GM06990 (cell line): ENCODE measurements at regions not wholly inside any gene's neighbourhood (a gene's known extent, or its start where the extent isn't known, plus 50 kb on each side); places are given as distances from the start of the nearest gene placed in this dataset.

Source experiments
- DNase-seq: peaks from one replicate; pipeline ENCODE4 v3.0.0-alpha.2; 2011; ENCODE audit not compliant: insufficient read length; ENCODE audit errors: extremely low read depth
- H3K27me3 ChIP-seq: replicated peaks from 2 replicates; pipeline ENCODE4 v1.6.0; 2011; ENCODE audit warnings: low read length; ENCODE audit not compliant: control insufficient read depth, insufficient read depth
- H3K36me3 ChIP-seq: 2 replicates; pipeline ENCODE4 v1.5.1; 2011; ENCODE audit warnings: low read length; ENCODE audit not compliant: control insufficient read depth, insufficient read depth
- H3K4me3 ChIP-seq: replicated peaks from 2 replicates; pipeline ENCODE4 v1.5.1; 2011; ENCODE audit warnings: low read depth, mild to moderate bottlenecking, control low read depth, low read length
- TF ChIP-seq, protein P1 (sequence below): IDR thresholded peaks from 2 replicates; pipeline ENCODE4 v1.5.1; 2011; ENCODE audit warnings: low read length, control low read depth, mild to moderate bottlenecking, inconsistent platforms; ENCODE audit not compliant: insufficient read depth, poor library complexity, severe bottlenecking

DNA sequence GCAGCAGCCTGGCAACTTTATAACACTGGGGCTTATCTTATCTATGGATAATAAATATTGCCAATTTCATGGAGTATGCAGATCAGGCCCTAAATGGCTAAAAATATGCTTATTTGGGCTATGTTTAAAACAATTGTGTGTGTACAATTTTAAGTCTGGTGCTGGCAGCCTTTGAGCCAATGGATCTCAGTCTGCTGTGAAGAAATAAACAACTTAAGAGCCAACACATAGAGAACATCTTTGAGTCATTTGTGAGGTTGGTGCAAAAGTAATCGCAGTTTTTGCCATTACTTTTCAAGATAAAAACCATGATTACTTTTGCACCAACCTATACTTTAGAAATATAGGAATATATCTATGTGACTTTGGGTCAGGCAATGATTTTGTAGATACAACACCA, 129.1 kb upstream of the CARMIL1 start:
- Histone ChIP-seq H3K27me3 (no peaks in the 10 kb centered on the region), H3K36me3 (no peaks in the 10 kb centered on the region), H3K4me3 (no peak overlapping the region)
- TF ChIP-seq, protein P1, sequence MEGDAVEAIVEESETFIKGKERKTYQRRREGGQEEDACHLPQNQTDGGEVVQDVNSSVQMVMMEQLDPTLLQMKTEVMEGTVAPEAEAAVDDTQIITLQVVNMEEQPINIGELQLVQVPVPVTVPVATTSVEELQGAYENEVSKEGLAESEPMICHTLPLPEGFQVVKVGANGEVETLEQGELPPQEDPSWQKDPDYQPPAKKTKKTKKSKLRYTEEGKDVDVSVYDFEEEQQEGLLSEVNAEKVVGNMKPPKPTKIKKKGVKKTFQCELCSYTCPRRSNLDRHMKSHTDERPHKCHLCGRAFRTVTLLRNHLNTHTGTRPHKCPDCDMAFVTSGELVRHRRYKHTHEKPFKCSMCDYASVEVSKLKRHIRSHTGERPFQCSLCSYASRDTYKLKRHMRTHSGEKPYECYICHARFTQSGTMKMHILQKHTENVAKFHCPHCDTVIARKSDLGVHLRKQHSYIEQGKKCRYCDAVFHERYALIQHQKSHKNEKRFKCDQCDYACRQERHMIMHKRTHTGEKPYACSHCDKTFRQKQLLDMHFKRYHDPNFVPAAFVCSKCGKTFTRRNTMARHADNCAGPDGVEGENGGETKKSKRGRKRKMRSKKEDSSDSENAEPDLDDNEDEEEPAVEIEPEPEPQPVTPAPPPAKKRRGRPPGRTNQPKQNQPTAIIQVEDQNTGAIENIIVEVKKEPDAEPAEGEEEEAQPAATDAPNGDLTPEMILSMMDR: no peak
- no peak for DNase-seq

DNA sequence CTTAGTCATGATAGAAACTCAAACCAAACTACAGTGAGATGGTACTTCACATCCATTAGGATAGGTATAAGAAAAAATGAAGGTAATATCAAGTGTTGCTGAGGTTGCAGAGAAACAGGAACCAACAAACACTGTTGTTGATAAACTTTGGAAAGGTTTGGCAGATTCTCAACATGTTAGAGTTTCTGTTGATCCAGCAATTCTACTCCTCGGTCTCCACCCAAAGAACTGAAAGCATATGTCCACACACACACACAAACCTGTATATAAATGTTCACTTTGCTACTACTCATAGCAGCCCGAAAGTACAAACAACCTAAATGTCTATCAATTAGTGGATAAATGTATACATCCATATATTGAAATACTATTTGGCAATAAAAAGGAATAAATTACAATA, 128.3 kb upstream of the CARMIL1 start:
- Histone ChIP-seq H3K36me3 (no peaks in the 10 kb centered on the region), H3K4me3 (no peak overlapping the region), H3K27me3 (no peaks in the 10 kb centered on the region)
- TF ChIP-seq, protein P1: no peak
- DNase-seq: no peak

DNA sequence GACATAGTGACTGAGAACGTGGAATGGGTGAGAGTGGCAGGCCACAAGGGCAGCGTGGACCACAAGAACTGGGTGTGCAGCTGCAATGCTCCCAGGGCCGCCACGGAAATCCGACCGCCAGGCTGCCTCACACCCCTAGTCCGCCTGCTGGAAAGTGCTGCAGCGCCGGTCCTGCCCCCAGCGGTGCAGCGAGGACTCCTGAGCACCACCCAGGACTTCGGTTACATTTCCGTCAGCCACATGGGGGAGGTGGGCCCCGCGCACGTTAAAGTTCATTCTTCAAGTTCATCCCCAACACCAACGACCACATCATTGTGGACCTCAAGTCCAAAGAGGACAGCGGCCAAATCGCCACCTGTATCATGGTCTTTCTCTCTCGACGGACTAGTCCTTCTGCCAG, 126.1 kb upstream of the CARMIL1 start:
- H3K27me3 ChIP-seq: no peaks in the 10 kb centered on the region
- TF ChIP-seq, protein P1: no peak

DNA sequence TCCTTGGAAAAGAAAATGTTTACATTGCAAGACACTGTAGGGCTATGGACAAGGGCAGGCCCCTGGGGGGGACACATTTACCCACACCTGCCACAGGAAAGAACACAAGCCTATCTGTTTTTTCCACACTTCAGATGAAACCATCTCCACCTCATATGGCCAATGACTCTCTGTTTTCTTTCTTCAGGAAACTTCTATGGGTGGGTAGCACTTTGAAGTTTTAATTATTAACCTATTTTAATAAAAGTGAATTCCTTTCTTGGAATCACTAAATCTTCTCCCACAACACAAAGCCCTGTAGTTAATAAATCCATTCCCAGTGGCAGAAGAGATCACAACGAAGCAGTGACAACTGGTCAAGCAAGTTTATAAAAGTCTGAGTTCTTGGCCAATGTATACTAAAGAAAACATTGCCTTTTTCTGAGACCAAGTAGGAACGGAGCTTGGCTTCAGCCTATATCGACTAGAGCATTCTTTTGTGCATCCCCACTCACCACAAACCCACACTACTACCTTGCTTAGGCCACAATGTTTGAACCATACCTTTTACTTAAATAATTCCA, 125.1 kb upstream of the CARMIL1 start:
- Histone ChIP-seq H3K27me3 (no peaks in the 10 kb centered on the region), H3K36me3 (no peaks in the 10 kb centered on the region), H3K4me3 (no peak overlapping the region)
- TF ChIP-seq, protein P1: no peak
- no peak for DNase-seq

More for the DNA sequence above, 126.1 kb upstream of the CARMIL1 start:
- Histone ChIP-seq H3K4me3 (no peak overlapping the region), H3K36me3 (no peaks in the 10 kb centered on the region)
- DNase-seq: no peak

DNA sequence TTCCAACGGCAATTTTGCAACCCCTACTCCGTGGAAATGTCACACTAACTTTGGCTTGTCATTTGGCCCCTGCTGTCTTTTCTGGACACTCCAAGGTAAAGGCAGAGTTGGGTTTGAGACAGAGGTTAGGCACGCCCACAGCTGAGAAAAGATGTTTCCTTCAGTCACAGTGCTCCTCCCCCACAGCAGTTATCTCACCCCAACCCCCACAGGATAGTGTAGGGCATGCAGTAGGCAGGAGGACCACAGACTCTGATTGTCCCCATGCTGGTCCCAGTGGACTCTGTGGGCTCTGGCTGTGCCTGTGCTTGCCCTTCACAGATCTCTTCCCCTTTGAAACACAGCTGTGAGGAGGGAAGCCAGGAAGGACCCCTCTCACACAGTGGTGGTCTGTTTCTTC, 124.0 kb upstream of the CARMIL1 start:
- H3K4me3 ChIP-seq: no peak overlapping the region
- no peak for DNase-seq
- TF ChIP-seq, protein P1: no peak
- no peaks in the 10 kb centered on the region for H3K36me3 ChIP-seq
- H3K27me3 ChIP-seq: no peaks in the 10 kb centered on the region

DNA sequence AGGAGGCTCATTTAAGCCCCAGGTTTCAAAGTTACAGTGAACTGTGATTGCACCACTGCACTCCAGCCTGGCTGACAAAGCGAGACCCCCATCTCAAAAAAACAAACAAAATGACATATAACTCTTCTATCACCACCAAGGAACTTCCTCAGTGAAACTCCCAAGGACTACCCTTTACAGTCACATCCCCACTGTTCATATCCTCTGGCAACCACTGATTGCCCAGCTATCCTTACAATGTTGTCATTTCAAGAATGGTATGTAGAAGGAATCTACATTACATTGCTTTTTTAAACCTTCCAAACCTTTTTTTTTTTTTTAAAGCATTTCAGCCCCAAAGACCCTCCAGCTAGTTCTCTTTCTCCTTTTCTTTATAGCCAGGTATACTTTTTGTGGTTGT, 123.1 kb upstream of the CARMIL1 start:
- no peak for DNase-seq
- TF ChIP-seq, protein P1: no peak
- H3K36me3 ChIP-seq: no peaks in the 10 kb centered on the region
- no peak overlapping the region for H3K4me3 ChIP-seq
- no peaks in the 10 kb centered on the region for H3K27me3 ChIP-seq
